B cell (primary cell): ENCODE measurements at regions not wholly inside any gene's neighbourhood (a gene's known extent, or its start where the extent isn't known, plus 50 kb on each side); places are given as distances from the start of the nearest gene placed in this dataset.

Experiments used
- ATAC-seq: fragments of 200-7000 bp; cut with Tn5 transposase; one replicate; pipeline ENCODE4 v1.10.0; 2021; ENCODE audit warnings: low read depth, mild to moderate bottlenecking, moderate number of reproducible peaks, moderate library complexity
- CTCF ChIA-PET: fragments of 350-600 bp; sonication (Branson Sonifier 250); formaldehyde crosslinking; loops from one replicate; lab custom pipeline; 2021; ENCODE audit warnings: antibody characterized with exemption, inconsistent platforms; lab: Charles Lee
- POLR2A ChIA-PET: fragments of 350-600 bp; sonication (Branson Sonifier 250); formaldehyde crosslinking; loops from one replicate; lab custom pipeline; 2021; ENCODE audit warnings: antibody characterized with exemption; lab: Charles Lee
- DNase-seq: peaks from one replicate; pipeline ENCODE4 v3.0.0; 2013
- H2AFZ ChIP-seq: 2 replicates; pipeline ENCODE4 v1.6.1; 2012; ENCODE audit warnings: mild to moderate bottlenecking, low read depth, low read length; ENCODE audit not compliant: insufficient read depth, poor library complexity, severe bottlenecking
- H3K27ac ChIP-seq, 2 donors: 1 replicate in 1 of 2; 2 replicates in 1 of 2; pipeline ENCODE4 v1.5.1; 2012 to 2013; ENCODE audit warnings: low read length in 2 of 2, mild to moderate bottlenecking in 2 of 2, moderate library complexity in 1 of 2
- H3K27me3 ChIP-seq, 4 experiments: fragments of 200-600 bp in 1 of 4; sonication (generic) in 1 of 4; replicated peaks in 1 of 4; 1 replicate in 2 of 4; 2 replicates in 2 of 4; pipeline versions ENCODE4 v1.6.1 to v1.7.0; 2013 to 2016; ENCODE audit warnings: low read length in 3 of 4, mild to moderate bottlenecking in 2 of 4, mixed read lengths in 1 of 4, moderate library complexity in 1 of 4; ENCODE audit not compliant: insufficient read depth in 4 of 4, control insufficient read depth in 3 of 4; ENCODE audit errors: control extremely low read depth in 1 of 4
- H3K36me3 ChIP-seq, 2 experiments: replicated peaks in 1 of 2; 1 replicate in 1 of 2; 2 replicates in 1 of 2; pipeline versions ENCODE4 v1.6.1 to v1.7.1; 2013; ENCODE audit warnings: low read length in 1 of 2; ENCODE audit not compliant: insufficient read depth in 2 of 2, control insufficient read depth in 1 of 2; ENCODE audit errors: control extremely low read depth in 1 of 2, extremely low read depth in 1 of 2
- H3K4me1 ChIP-seq, 2 donors: fragments of 200-600 bp in 1 of 2; sonication (generic) in 1 of 2; 1 replicate in 1 of 2; 2 replicates in 1 of 2; pipeline versions ENCODE4 v1.5.1 to v1.6.1; 2013 to 2017; ENCODE audit warnings: low read length in 2 of 2; ENCODE audit not compliant: control insufficient read depth in 2 of 2, insufficient read depth in 2 of 2
- H3K4me2 ChIP-seq: replicated peaks from 2 replicates; pipeline ENCODE3; 2012; ENCODE audit warnings: mild to moderate bottlenecking, low read depth, low read length; ENCODE audit not compliant: poor library complexity, severe bottlenecking
- H3K4me3 ChIP-seq, 5 experiments: fragments of 200-600 bp in 1 of 5; sonication (generic) in 1 of 5; 1 replicate in 3 of 5; 2 replicates in 2 of 5; pipeline versions ENCODE4 v1.5.1 to v1.7.0; 2011 to 2016; ENCODE audit warnings: low read length in 4 of 5, mild to moderate bottlenecking in 4 of 5, low read depth in 2 of 5, control low read depth in 1 of 5, moderate library complexity in 1 of 5; ENCODE audit not compliant: insufficient read depth in 1 of 5; ENCODE audit errors: control extremely low read depth in 1 of 5, extremely low read depth in 1 of 5
- H3K79me2 ChIP-seq: fragments of 200-600 bp; sonication (generic); one replicate; pipeline ENCODE4 v1.6.0; 2016; ENCODE audit warnings: low read length; ENCODE audit not compliant: control insufficient read depth, insufficient read depth
- H3K9ac ChIP-seq: fragments of 200-600 bp; sonication (generic); 2 replicates; pipeline ENCODE4 v1.6.1; 2017; ENCODE audit warnings: mild to moderate bottlenecking, low read length, moderate library complexity
- H3K9me3 ChIP-seq, 3 donors: one replicate each; pipeline versions ENCODE4 v1.6.1 to v1.7.1; 2013; ENCODE audit warnings: low read length in 2 of 3; ENCODE audit not compliant: control insufficient read depth in 2 of 3, insufficient read depth in 1 of 3; ENCODE audit errors: control extremely low read depth in 1 of 3
- H4K20me1 ChIP-seq: 2 replicates; pipeline ENCODE4 v1.6.0; 2012; ENCODE audit warnings: mild to moderate bottlenecking, low read length; ENCODE audit not compliant: insufficient read depth, control insufficient read depth, poor library complexity, severe bottlenecking
- H3K27ac Mint-ChIP-seq: one replicate; pipeline ENCODE4 v1.8.0; 2021; ENCODE audit warnings: mixed read lengths
- H3K27me3 Mint-ChIP-seq: one replicate; pipeline ENCODE4 v1.8.0; 2021; ENCODE audit warnings: mixed read lengths
- H3K4me1 Mint-ChIP-seq: one replicate; pipeline ENCODE4 v1.8.0; 2021; ENCODE audit warnings: mixed read lengths
- H3K4me3 Mint-ChIP-seq: one replicate; pipeline ENCODE4 v1.8.0; 2021; ENCODE audit warnings: mixed read lengths
- H3K9me3 Mint-ChIP-seq: one replicate; pipeline ENCODE4 v1.8.0; 2022; ENCODE audit warnings: mixed read lengths; ENCODE audit not compliant: insufficient read depth
- CTCF ChIP-seq: fragments of 200-600 bp; IDR thresholded peaks from one replicate; pipeline ENCODE4 v1.8.0; 2022; ENCODE audit warnings: antibody characterized with exemption, mild to moderate bottlenecking
- EZH2 ChIP-seq: IDR thresholded peaks from 2 replicates; pipeline ENCODE4 v1.6.1; 2012; ENCODE audit warnings: borderline replicate concordance, low read depth, mild to moderate bottlenecking, moderate library complexity, low read length; ENCODE audit not compliant: insufficient read depth, poor library complexity, severe bottlenecking
- WGBS: methylation state at CpG from one replicate; pipeline ENCODE4 v1.1.5; 2013; ENCODE audit warnings: missing lambda C conversion rate; ENCODE audit not compliant: insufficient coverage; 5-methylcytosine and 5-hydroxymethylcytosine counted together
- intact Hi-C: fragments of 100-400 bp; cut with micrococcal nuclease; formaldehyde crosslinking; loops from one replicate; pipeline ENCODE4 v1.10.0; 2022

- no peaks in the 10 kb centered on the region for H3K4me1 ChIP-seq
- peaks cover 8% of the 10 kb centered on the region for H3K9me3 Mint-ChIP-seq
- H3K79me2 ChIP-seq, result no peaks in the 10 kb centered on the region
- no peak for DNase-seq
- TF ChIP-seq EZH2, result no peak
- no peak for TF ChIP-seq CTCF
- H3K9me3 ChIP-seq, result peaks cover 0 to 29% (median 19%) of the 10 kb centered on the region in 3 donors
- no peak overlapping the region for H3K27ac Mint-ChIP-seq
- no peak overlapping the region for H3K4me3 ChIP-seq
- H3K27me3 ChIP-seq, result peaks cover 0 to 13% (median 2%) of the 10 kb centered on the region in 4 experiments
- intact Hi-C loops, result no loop called here
- H3K4me1 Mint-ChIP-seq, result peaks cover 4% of the 10 kb centered on the region
- H3K27ac ChIP-seq, result no peak overlapping the region
- no peak overlapping the region for H2AFZ ChIP-seq
- CTCF ChIA-PET, result no interaction called here
- H3K36me3 ChIP-seq, result no peaks in the 10 kb centered on the region
- POLR2A ChIA-PET, result no interaction called here
- WGBS, result 100% methylated on average over 1 of the region's 1 CpG
- H3K4me2 ChIP-seq, result no peak overlapping the region
- peaks cover 44% of the 10 kb centered on the region for H3K27me3 Mint-ChIP-seq
- no peak overlapping the region for H3K4me3 Mint-ChIP-seq
- no peak for ATAC-seq
- no peak overlapping the region for H3K9ac ChIP-seq
- no peaks in the 10 kb centered on the region for H4K20me1 ChIP-seq
Observed at GRCh38 chr15:69689133-69689532, 236.5 kb downstream of the RPLP1 start.

GRCh38 chr15:69691307-69692015 is 238.8 kb downstream of the RPLP1 start:
- H3K4me3 Mint-ChIP-seq, result no peak overlapping the region
- peaks cover 30% of the 10 kb centered on the region for H3K27me3 Mint-ChIP-seq
- ChIA-PET CTCF (no interaction called here), POLR2A (no interaction called here)
- no peak overlapping the region for H3K27ac Mint-ChIP-seq
- H3K4me1 Mint-ChIP-seq, result no peaks in the 10 kb centered on the region
- Histone ChIP-seq H2AFZ (no peak overlapping the region), H4K20me1 (no peaks in the 10 kb centered on the region), H3K36me3 (no peaks in the 10 kb centered on the region), H3K79me2 (no peaks in the 10 kb centered on the region), H3K4me2 (no peak overlapping the region), H3K9me3 (peaks cover 0 to 25% (median 19%) of the 10 kb centered on the region in 3 donors), H3K27ac (no peak overlapping the region), H3K9ac (no peak overlapping the region), H3K4me3 (no peak overlapping the region), H3K4me1 (no peaks in the 10 kb centered on the region), H3K27me3 (peaks cover 0 to 10% (median 0%) of the 10 kb centered on the region in 4 experiments)
- intact Hi-C loops, result no loop called here
- DNase-seq (no peak), ATAC-seq (no peak)
- no peak for TF ChIP-seq CTCF
- no peak for TF ChIP-seq EZH2
- no CpG with 5 or more reads among the region's 7 CpGs for WGBS
- peaks cover 8% of the 10 kb centered on the region for H3K9me3 Mint-ChIP-seq
